HG03442 (cell line): ENCODE measurements at regions not wholly inside any gene's neighbourhood (a gene's known extent, or its start where the extent isn't known, plus 50 kb on each side); places are given as distances from the start of the nearest gene placed in this dataset.

Source experiments
- ATAC-seq: cut with Tn5 transposase; IDR thresholded peaks from one replicate; pipeline ENCODE4 v1.9.1; 2021; ENCODE audit warnings: mild to moderate bottlenecking, moderate library complexity; ENCODE audit not compliant: unreplicated experiment

DNA sequence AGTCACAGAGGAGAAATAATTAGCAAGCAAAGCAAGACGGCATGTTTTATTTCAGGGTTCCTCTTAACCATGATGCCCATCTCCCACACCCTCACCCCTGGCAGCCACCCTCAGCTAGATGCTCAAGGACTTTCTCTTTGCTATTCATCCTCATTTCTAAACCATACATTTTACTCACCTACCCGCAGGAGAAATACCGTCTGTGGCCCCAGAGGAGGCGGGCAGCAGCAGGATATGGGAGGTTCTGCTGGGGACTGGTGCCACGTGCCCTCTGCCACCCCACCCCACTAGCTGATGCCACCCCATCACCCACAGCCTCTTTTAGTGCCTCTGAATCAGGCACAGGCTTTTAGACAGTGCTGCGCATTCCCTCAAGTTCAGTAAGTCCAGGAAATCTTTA, 168.7 kb upstream of the ITGB1 start:
- ATAC-seq, result no peak

DNA sequence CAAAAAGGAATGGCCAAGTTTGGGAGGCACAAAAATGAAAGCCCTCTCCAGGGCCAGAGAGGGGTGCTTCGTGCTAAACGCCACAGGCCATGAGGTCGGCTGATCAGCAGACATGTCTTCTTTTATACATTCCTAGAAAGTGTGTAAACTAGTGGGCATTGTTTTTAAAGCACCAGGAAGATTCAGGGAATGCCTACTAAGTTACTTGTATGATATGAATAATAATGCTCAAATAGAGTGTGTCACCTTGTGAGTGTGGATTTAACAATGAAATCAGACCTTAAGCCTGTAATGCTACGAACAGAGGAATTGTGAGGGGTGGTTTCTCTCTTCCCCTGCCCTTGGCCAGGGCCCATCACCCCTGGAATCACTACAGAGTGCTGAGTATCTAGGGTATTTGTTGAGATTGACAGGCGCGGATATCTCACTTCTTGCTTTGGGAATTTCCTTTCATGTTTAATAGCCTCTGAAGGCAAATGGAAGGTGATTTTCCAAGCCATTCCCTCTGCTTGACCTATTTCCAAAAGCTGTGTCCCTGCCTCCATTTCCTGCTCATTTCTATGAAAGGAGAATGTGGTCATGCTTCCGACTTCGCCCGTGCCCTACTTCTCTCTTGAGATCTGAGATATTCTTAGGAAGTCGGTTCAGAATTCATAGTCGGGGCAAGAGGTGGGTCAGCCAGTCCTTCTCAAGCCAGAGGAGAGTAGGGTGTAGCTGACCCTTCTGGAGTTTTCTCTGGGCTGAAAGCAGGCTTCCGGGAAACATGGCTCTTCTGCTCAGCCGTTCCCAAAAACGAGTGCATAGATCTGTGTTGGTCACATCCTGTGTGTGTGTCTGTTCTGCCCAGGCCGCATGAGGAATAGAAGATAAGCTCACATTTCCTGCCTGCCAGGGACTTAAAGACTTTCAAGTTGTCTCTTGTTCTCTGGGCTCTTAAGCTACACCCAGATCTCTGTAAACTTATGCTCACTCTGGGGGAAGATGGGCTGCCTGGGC, 167.8 kb upstream of the ITGB1 start:
- ATAC-seq, result no peak

- ATAC-seq, result no peak
Measured at GRCh38 chr10:33125111-33125510, 167.1 kb upstream of the ITGB1 start.

GRCh38 chr10:33123680-33124079, 165.7 kb upstream of the ITGB1 start:
- no peak for ATAC-seq

DNA sequence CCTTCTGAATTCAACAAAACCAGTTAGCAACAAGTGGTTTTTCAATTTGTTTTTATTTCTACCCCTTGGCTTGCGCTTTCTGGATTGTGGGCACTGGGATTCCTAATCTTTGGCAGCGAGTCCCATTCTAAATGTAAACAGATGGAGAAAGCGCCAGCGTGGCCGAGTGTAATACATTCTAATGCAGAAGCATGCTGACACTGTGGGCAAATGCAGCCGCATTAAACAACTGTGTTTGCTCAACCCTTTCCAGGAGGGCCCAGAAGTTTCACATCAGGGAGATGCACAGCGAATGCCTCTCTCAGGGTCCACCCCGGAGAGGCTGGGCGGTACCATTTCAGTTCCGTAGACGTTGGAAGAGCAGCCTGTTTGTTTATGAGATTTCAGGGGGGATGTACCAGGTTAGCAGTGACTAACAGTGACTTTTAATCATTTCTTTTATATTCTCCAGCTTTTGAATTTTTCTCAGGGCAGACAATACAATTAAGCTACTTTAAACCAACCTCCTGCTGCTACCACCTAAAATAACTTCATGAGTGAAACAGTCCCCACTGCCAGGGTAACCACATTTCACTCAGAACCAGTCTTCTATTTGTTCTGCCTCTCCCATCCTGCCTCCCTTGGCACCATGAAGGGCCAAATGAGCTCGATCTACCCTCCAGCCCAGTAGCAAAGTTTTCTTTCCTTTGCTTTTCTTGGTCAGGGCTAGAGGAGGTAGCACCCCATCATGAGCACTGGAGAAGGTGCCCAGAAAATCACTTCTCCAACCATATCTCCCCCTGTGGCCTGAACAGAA, 164.2 kb upstream of the ITGB1 start:
- ATAC-seq, result no peak

DNA sequence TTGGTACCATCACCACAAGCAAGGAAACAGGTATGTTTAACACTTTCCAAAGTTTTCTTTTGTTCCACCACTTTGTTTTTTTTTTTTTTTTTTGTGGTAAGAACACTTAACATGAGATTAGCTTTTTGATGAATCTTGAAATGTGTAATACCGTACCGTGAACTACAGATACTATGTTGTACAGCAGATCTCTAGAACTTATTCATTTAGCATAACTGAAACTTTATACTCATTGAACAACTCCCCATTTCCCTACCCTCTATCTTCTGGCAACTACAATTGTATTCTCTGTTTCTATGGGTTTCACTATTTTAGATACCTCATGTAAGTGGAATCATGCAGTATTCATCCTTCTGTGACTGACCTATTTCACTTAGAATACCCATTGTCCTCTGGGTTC, 162.7 kb upstream of the ITGB1 start:
- ATAC-seq, result no peak

GRCh38 chr10:33120275-33120674, 162.2 kb upstream of the ITGB1 start:
- no peak for ATAC-seq

DNA sequence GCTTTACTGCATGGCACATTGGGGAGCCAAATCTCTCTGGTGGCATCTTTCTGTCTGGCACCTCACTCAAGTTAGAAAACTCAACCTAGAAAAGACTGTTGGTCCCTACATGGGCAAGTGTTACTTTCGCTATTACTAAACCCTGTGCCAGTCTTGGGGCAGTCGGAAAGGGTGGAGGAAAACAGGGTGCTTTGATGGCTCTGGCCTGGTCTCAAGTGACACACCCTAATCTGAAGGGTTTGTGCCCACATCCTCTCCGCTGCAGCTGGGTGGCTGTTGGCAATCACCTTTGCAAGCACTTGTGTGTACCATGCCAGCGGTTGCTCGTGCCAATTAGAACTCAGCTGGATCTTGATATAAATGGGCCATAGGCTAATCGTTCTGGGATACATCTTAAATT, 159.8 kb upstream of the ITGB1 start:
- no peak for ATAC-seq

DNA sequence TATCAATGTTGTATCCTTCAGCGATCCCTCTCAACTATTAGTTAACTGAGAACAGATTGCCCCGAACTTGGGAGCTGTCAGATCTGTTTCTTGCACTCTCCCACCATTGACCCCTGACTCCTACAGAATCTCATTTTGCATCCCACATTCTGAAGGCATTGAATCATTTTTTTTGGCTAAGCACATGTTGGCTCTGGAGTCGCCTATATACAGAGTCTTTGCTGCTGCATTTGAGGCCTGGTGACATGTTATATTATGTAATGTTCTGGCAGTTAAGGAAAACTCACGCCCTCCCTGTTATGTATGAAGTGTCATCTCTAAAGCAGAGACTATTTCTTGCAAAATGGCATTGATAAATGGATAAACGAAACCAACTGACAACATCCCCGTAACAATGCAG, 159.2 kb upstream of the ITGB1 start:
- ATAC-seq, result no peak

DNA sequence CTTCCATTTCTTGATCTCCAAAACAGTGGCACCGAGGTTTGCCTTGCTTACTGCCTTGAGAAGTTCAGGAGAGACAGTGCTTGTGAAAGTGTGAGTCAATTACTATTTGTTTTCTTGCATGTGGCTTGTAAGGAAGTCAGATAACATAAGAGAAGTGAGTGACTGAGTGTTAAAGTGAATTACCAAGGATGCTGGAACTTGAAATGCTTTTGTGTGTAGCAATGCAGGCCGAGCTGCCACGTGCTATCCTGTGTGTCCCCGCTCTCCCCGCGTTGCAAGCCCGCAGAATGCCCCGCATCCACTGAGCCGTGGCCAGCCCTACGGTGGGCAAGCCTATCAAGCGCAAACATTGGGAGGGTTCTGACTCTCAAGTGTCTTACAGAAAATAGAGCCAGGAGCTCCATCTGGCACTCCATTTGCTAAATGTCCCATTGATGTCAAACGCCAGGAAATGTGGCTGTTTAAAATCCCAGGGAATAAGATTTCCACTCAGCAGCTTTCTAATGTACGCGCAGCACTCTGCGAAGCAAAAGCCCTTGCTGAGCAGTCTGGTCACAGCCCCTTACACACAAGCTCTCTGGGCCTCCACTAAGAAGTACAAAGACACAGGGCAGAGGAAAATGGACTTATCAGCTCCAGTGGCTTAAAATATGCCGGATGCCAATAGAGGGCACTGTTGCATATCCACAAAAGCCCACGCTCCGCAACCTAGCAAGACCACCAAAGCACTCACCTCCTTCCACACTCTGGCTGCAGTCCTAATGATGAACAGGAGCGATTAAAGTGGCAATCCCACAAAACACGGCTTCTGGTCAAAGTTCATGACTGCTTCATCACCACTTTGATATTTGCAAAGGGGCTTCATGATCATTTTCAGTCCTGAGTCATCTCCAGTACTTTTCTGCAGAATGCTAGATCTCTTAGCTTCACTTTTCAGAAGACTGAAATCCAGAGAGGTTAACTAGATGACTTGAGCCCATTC, 158.0 kb upstream of the ITGB1 start:
- ATAC-seq, result no peak

DNA sequence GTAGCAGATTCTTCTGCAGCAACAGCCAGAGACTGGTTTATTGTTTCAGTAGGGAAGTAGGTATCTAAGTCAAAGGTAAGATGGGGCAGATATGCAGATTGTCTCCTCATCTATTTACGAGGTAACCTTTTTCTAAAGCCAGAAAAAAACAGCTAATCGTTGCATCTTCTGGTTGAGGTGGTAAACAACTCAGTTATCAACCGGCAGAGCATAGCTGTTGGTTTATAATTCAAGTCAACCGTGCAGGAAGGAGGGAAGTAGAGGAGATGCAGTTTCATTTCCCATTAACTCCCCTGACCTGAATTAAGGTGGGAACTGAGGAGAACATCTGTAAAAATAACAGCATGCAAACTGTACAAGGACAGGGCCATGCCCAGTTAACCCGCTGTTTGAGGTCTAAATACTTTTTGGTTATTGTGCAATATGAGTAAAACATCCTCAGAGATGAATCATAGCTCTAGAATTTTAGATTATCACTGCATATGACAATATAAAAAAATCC, 156.5 kb upstream of the ITGB1 start:
- no peak for ATAC-seq

DNA sequence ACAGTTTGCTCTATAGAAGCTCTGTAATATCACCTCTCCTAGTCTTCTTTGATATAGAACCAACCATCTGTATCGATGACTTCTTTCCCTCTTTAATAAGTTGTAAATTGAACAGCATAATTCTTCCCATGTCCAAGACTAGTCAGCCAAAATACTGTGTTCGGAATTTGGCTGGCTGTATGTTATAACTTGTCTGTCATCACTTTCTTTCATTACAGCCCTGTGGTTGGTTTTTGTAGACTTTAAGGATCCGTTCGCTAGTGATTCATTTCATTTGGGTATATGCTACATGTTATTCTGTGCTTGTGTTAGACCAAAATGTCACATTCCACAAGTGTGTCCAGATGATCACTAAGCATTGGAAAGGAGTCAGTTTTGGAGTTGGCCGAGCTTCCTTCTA, 155.4 kb upstream of the ITGB1 start:
- no peak for ATAC-seq

- ATAC-seq, result no peak
Measured at GRCh38 chr10:33112831-33113455, 154.9 kb upstream of the ITGB1 start.

- ATAC-seq, result no peak
Measured at GRCh38 chr10:33111488-33112051, 153.5 kb upstream of the ITGB1 start.

DNA sequence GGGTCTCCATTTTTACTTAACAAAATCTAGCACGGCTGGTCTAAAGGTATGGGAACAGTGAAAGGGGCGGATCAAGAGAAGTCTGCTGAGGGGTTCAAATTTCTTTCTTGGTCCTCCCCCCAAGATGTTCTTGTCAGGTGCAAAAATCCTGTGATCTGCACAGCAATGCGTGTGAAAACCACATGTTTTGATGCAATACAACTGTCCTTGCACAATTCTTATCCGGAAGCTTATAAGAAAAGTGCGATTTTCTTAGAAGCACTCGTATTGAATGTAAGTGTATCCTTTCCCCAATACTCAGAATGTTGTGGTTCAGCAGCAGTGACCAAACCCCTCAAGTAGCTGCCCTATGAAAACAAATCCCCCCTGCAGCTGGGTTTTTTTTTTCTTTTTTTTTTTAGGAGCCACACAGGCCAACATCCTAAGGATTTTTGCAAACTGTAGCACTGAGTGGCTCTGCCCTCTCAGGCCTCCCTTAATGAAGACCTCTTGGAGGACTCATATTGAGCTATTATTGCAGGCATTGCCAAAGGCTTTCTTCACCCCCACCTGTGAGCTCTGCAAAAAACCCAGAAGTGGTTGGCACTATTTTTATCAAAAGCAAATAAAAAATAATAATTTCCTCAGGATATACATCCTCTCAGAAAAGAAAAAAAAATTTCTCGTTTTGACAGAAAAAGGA, 151.9 kb upstream of the ITGB1 start:
- ATAC-seq, result no peak

GRCh38 chr10:33109384-33109783, 151.4 kb upstream of the ITGB1 start:
- ATAC-seq, result no peak

- ATAC-seq, result no peak
Measured at GRCh38 chr10:33107953-33108352, 149.9 kb upstream of the ITGB1 start.

DNA sequence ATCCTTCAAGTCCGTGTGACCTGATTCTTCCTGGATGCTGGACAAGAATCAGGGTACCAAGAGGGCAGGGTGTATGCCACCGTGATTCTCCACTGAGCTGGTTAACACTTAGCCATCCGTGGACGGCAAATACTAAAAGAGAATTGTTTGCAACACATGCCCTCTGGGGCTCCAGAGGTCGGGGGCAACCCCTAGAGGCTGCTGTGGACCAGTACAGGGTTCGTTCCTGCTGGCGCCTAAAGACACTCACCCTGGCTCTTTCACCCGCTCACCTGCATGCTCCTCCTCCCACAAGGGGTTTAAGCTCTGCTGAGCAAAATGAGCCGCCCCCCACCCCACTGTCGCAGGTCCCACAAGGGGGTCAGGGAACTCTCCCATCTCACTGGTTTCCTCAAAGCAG, 148.7 kb upstream of the ITGB1 start:
- ATAC-seq, result no peak

DNA sequence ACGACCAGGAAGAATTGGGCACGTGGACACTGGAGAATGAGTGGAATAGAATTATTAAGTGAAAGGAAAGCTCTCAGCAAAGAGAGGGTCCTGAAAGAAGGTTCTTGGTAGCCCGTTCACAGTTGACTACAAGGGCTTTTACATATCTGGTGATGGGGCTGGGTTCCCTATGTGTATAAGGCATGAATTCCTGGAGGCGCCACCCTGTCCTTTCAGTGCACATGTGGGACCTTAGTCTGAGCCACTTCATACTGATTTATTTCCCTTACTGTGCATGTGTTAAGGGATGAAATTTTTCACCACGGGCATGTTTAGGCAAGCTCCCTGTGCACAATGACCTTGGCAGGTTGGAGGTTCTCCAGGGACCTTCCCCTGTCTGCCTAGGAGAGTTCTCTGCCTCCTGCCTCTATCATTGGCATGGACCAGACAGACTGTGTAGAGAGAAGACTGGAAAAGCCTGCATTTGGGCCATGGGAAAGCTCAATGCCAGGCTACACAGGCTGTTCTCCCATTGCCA, 145.9 kb upstream of the ITGB1 start:
- no peak for ATAC-seq
